IMR-90 (cell line): ENCODE measurements at regions not wholly inside any gene's neighbourhood (a gene's known extent, or its start where the extent isn't known, plus 50 kb on each side); places are given as distances from the start of the nearest gene placed in this dataset.

ENCODE experiments used
- BHLHE40 ChIP-seq: fragments of 150-350 bp; IDR thresholded peaks from 2 replicates; pipeline ENCODE4 v1.6.1; 2016; ENCODE audit warnings: mild to moderate bottlenecking, low read depth, low read length
- CEBPB ChIP-seq: IDR thresholded peaks from 2 replicates; pipeline ENCODE4 v1.6.1; 2012; ENCODE audit warnings: low read depth, low read length, improper control_type of control experiment
- CHD1 ChIP-seq: IDR thresholded peaks from 2 replicates; pipeline ENCODE4 v1.6.1; 2012; ENCODE audit warnings: low read depth, low read length, improper control_type of control experiment
- ELK1 ChIP-seq: fragments of 150-350 bp; IDR thresholded peaks from 2 replicates; pipeline ENCODE4 v1.6.1; 2016; ENCODE audit warnings: low read depth, mild to moderate bottlenecking, low read length, moderate library complexity, borderline replicate concordance
- MAFK ChIP-seq: IDR thresholded peaks from 2 replicates; pipeline ENCODE4 v1.6.1; 2012; ENCODE audit warnings: low read depth, low read length, improper control_type of control experiment
- MAZ ChIP-seq: IDR thresholded peaks from 2 replicates; pipeline ENCODE4 v1.6.1; 2012; ENCODE audit warnings: low read depth, mild to moderate bottlenecking, low read length, improper control_type of control experiment, moderate library complexity, borderline replicate concordance
- MXI1 ChIP-seq: IDR thresholded peaks from 2 replicates; pipeline ENCODE4 v1.6.1; 2012; ENCODE audit warnings: low read depth, mild to moderate bottlenecking, low read length, moderate library complexity, borderline replicate concordance
- POLR2A ChIP-seq: IDR thresholded peaks from 2 replicates; pipeline ENCODE4 v1.6.1; 2012; ENCODE audit warnings: mild to moderate bottlenecking, low read depth, low read length
- RFX5 ChIP-seq: IDR thresholded peaks from 2 replicates; pipeline ENCODE4 v1.8.0; 2012; ENCODE audit warnings: low read depth, mild to moderate bottlenecking, low read length, moderate library complexity
- SMC3 ChIP-seq: fragments of 150-350 bp; IDR thresholded peaks from 2 replicates; pipeline ENCODE4 v1.6.1; 2016; ENCODE audit warnings: low read depth, mild to moderate bottlenecking, antibody characterized with exemption, low read length, moderate library complexity
- USF2 ChIP-seq: fragments of 150-350 bp; IDR thresholded peaks from 2 replicates; pipeline ENCODE4 v1.6.1; 2017; ENCODE audit warnings: mild to moderate bottlenecking, antibody characterized with exemption, low read length, low read depth
- TF ChIP-seq, protein P1 (sequence below): conservative IDR thresholded peaks from 2 replicates; pipeline ENCODE4 v1.5.1; 2012; ENCODE audit warnings: mild to moderate bottlenecking, low read depth, low read length, improper control_type of control experiment

GRCh38 chr4:89658701-89659024 is 178.3 kb downstream of the SNCA start:
- TF ChIP-seq, protein P1, sequence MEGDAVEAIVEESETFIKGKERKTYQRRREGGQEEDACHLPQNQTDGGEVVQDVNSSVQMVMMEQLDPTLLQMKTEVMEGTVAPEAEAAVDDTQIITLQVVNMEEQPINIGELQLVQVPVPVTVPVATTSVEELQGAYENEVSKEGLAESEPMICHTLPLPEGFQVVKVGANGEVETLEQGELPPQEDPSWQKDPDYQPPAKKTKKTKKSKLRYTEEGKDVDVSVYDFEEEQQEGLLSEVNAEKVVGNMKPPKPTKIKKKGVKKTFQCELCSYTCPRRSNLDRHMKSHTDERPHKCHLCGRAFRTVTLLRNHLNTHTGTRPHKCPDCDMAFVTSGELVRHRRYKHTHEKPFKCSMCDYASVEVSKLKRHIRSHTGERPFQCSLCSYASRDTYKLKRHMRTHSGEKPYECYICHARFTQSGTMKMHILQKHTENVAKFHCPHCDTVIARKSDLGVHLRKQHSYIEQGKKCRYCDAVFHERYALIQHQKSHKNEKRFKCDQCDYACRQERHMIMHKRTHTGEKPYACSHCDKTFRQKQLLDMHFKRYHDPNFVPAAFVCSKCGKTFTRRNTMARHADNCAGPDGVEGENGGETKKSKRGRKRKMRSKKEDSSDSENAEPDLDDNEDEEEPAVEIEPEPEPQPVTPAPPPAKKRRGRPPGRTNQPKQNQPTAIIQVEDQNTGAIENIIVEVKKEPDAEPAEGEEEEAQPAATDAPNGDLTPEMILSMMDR = no peak
- TF ChIP-seq BHLHE40 = no peak
- TF ChIP-seq CEBPB = no peak
- TF ChIP-seq RFX5 = no peak
- no peak for TF ChIP-seq CHD1
- no peak for TF ChIP-seq POLR2A
- TF ChIP-seq MAZ = no peak
- TF ChIP-seq SMC3 = no peak
- no peak for TF ChIP-seq MAFK
- TF ChIP-seq USF2 = no peak
- TF ChIP-seq MXI1 = no peak
- no peak for TF ChIP-seq ELK1
